ENCODE measurements at regions not wholly inside any gene's neighbourhood (a gene's known extent, or its start where the extent isn't known, plus 50 kb on each side); places are given as distances from the start of the nearest gene placed in this dataset.

DNA sequence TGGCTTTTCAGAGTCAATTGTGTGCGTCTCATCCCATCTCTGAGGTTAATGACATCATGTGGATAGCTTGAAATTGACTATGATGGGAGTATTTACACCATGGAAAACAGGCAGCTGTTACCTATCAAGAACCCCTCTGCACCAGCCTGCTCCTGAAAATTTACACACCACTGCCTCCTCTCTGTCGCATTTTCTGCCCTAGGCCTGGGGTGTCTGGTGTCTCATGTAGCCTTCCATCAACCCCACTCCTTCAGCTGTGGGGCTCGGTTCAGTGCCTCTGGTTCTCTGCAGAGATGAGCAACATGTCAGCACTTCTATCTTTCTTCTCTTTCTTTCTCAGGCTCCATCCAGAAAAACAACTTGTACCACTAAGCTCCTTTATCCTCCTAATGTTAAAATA is 600.5 kb downstream of the TYW1 start:
- Histone ChIP-seq H3K4me1 (replicated peaks in 1 of 4; ENCODE audit: control insufficient read depth in 3 of 4, insufficient read depth in 4 of 4, low read length in 3 of 4) (peaks cover 0 to 2% (median 0%) of the 10 kb centered on the region in 4 experiments; a peak in 1 of 7 replicates), H2BK5ac (ENCODE audit: low read depth, low read length) (no peak overlapping the region), H2AFZ (ENCODE audit: low read length) (no peak overlapping the region), H2BK15ac (ENCODE audit: low read length) (no peak overlapping the region), H4K5ac (ENCODE audit: insufficient read length, low read depth, low read length) (no peak overlapping the region), H3K27me3 (replicated peaks in 1 of 4; ENCODE audit: control insufficient read depth in 3 of 4, extremely low read depth in 1 of 4, insufficient read depth in 3 of 4, low read length in 3 of 4) (no peaks in the 10 kb centered on the region), H2AK5ac (ENCODE audit: low read depth, low read length) (no peak overlapping the region), H3K79me2 (ENCODE audit: control insufficient read depth in 1 of 2, insufficient read depth in 2 of 2, low read length in 2 of 2) (no peaks in the 10 kb centered on the region), H2BK20ac (ENCODE audit: low read length) (no peak overlapping the region), H3K9me3 (ENCODE audit: insufficient read depth in 2 of 2, low read depth in 1 of 2, low read length in 1 of 2) (no peaks in the 10 kb centered on the region), H3K4ac (replicated peaks; ENCODE audit: insufficient read length, low read depth, low read length) (no peak overlapping the region), H3K14ac (ENCODE audit: insufficient read length) (no peak overlapping the region), H3K56ac (replicated peaks; ENCODE audit: insufficient read length, low read depth, low read length) (no peak overlapping the region), H4K20me1 (replicated peaks in 1 of 2; ENCODE audit: control insufficient read depth in 1 of 2, insufficient read depth in 2 of 2, low read length in 2 of 2) (no peaks in the 10 kb centered on the region), H3K18ac (ENCODE audit: extremely low read depth, low read length) (no peak overlapping the region), H3K23me2 (ENCODE audit: low read depth, low read length) (no peaks in the 10 kb centered on the region), H3K9ac (replicated peaks in 1 of 4; ENCODE audit: extremely low read depth in 1 of 4, low read depth in 3 of 4, low read length in 3 of 4) (no peak overlapping the region), H2BK12ac (ENCODE audit: low read depth, low read length) (no peak overlapping the region), H3K4me2 (ENCODE audit: insufficient read depth in 1 of 2, low read depth in 2 of 2, low read length in 2 of 2) (no peak overlapping the region), H3K36me3 (ENCODE audit: control insufficient read depth in 2 of 4, insufficient read depth in 4 of 4, low read length in 3 of 4) (no peaks in the 10 kb centered on the region), H3K79me1 (ENCODE audit: low read depth, low read length) (no peaks in the 10 kb centered on the region), H2BK120ac (replicated peaks; ENCODE audit: low read depth, low read length) (no peak overlapping the region), H3K23ac (ENCODE audit: insufficient read length) (no peak overlapping the region), H4K91ac (replicated peaks; ENCODE audit: insufficient read length, low read length) (no peak overlapping the region), H4K8ac (ENCODE audit: extremely low read depth, insufficient read depth, low read length) (no peak overlapping the region), H3K4me3 (ENCODE audit: extremely low read depth in 1 of 4, insufficient read depth in 2 of 4, low read depth in 3 of 4, low read length in 4 of 4) (no peak overlapping the region), H3K27ac (ENCODE audit: low read depth, low read length) (no peak overlapping the region)
- CTCF ChIA-PET (ENCODE audit: partially characterized antibody): interaction anchor here (0.5 to 1.4 kb wide), 2 partner anchors 11 to 1614 kb away, joined by 3 to 4 read pairs; no protein-coding TSS in a partner anchor
- POLR2A ChIA-PET (ENCODE audit: partially characterized antibody): no interaction called here
- TF ChIP-seq JUND (IDR thresholded peaks at IDR 0.05; ENCODE audit: low read length) (no peak), RXRA (IDR thresholded peaks at IDR 0.05; ENCODE audit: insufficient read depth, low read depth, low read length) (no peak), BCL11A (IDR thresholded peaks at IDR 0.05; ENCODE audit: low read depth in 2 of 2, low read length in 2 of 2) (no peak), ZNF274 (IDR thresholded peaks at IDR 0.05; ENCODE audit: borderline replicate concordance, extremely low read depth, low read length) (no peak), KDM5A (IDR thresholded peaks at IDR 0.05; ENCODE audit: low read length) (no peak), GTF2F1 (IDR thresholded peaks at IDR 0.05; ENCODE audit: borderline replicate concordance, low read depth, low read length) (no peak), POU5F1 (IDR thresholded peaks at IDR 0.05; ENCODE audit: low read depth, low read length) (no peak)
- TF ChIP-seq, protein P1, sequence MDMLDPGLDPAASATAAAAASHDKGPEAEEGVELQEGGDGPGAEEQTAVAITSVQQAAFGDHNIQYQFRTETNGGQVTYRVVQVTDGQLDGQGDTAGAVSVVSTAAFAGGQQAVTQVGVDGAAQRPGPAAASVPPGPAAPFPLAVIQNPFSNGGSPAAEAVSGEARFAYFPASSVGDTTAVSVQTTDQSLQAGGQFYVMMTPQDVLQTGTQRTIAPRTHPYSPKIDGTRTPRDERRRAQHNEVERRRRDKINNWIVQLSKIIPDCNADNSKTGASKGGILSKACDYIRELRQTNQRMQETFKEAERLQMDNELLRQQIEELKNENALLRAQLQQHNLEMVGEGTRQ (IDR thresholded peaks at IDR 0.05; ENCODE audit: low read length): no peak
- TF ChIP-seq, protein P2, sequence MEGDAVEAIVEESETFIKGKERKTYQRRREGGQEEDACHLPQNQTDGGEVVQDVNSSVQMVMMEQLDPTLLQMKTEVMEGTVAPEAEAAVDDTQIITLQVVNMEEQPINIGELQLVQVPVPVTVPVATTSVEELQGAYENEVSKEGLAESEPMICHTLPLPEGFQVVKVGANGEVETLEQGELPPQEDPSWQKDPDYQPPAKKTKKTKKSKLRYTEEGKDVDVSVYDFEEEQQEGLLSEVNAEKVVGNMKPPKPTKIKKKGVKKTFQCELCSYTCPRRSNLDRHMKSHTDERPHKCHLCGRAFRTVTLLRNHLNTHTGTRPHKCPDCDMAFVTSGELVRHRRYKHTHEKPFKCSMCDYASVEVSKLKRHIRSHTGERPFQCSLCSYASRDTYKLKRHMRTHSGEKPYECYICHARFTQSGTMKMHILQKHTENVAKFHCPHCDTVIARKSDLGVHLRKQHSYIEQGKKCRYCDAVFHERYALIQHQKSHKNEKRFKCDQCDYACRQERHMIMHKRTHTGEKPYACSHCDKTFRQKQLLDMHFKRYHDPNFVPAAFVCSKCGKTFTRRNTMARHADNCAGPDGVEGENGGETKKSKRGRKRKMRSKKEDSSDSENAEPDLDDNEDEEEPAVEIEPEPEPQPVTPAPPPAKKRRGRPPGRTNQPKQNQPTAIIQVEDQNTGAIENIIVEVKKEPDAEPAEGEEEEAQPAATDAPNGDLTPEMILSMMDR (IDR thresholded peaks at IDR 0.05; ENCODE audit: control extremely low read depth in 1 of 3, insufficient read depth in 1 of 3, low read depth in 1 of 3, low read length in 3 of 3): no peak
- 90% methylated on average over 3 of the region's 3 CpGs; no CpG with 5 or more reads in 1 of the 2 experiments for WGBS, 2 experiments (ENCODE audit: extremely low coverage in 1 of 2, insufficient coverage in 1 of 2, insufficient read length in 1 of 2, insufficient replicate concordance in 2 of 2, low coverage in 1 of 2, low lambda C conversion rate in 2 of 2, missing lambda C conversion rate in 1 of 2)
- FAIRE-seq (no peak), DNase-seq (ENCODE audit: low read depth in 1 of 2, low spot score in 2 of 2) (no peak)

Data from H1 (cell line).